ENCODE measurements at regions not wholly inside any gene's neighbourhood (a gene's known extent, or its start where the extent isn't known, plus 50 kb on each side); places are given as distances from the start of the nearest gene placed in this dataset.
"Not testable (repeated sequence)": the region's sequence is repeated elsewhere in the genome, so short reads cannot be mapped to it uniquely, and the experiment has no call there.

- no peak for DNase-seq
Measured at GRCh38 chr3:44159696-44160300, 81.9 kb upstream of the TOPAZ1 start.

GRCh38 chr3:44160818-44161217 lies 80.9 kb upstream of the TOPAZ1 start:
- no peak for DNase-seq

GRCh38 chr3:44171891-44172290 lies 69.8 kb upstream of the TOPAZ1 start:
- DNase-seq = no peak

DNA sequence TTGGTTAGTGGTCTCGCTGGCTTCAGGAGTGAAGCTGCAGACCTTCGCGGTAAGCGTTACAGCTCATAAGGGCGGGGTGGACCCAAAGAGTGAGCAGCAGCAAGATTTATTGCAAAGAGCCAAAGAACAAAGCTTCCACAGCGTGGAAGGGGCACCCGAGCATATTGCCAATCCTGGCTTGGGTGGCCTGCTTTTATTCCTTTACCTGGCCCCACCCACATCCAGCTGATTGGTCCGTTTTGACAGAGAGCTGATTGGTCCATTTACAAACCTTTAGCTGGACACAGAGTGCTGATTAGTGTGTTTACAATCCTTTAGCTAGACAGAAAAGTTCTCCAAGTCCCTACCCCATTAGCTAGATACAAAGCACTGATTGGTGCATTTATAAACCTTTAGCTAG lies 69.0 kb upstream of the TOPAZ1 start:
- DNase-seq = not testable (repeated sequence)

- DNase-seq = no peak
Measured at GRCh38 chr3:44173263-44173662, 68.4 kb upstream of the TOPAZ1 start.

DNA sequence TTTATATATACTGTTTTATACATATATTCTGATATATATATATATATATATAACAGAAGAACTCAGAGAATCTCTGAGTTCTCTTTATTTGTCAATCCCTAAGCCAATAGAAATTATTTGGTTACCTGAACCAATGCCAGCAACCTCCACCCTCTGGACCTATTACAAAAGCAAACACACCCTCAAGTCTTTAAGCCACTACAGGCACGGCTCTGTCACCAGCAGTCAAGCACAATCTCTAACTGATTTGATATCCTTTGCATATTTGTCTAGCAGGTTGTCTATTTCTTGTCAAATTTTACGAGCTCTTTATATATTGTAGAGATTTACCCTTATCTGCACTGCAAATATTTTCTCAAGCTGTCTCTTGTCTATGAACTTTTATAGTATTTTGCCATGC lies 66.6 kb upstream of the TOPAZ1 start:
- no peak for DNase-seq

- DNase-seq = no peak
Measured at GRCh38 chr3:44179246-44179645, 62.4 kb upstream of the TOPAZ1 start.

DNA sequence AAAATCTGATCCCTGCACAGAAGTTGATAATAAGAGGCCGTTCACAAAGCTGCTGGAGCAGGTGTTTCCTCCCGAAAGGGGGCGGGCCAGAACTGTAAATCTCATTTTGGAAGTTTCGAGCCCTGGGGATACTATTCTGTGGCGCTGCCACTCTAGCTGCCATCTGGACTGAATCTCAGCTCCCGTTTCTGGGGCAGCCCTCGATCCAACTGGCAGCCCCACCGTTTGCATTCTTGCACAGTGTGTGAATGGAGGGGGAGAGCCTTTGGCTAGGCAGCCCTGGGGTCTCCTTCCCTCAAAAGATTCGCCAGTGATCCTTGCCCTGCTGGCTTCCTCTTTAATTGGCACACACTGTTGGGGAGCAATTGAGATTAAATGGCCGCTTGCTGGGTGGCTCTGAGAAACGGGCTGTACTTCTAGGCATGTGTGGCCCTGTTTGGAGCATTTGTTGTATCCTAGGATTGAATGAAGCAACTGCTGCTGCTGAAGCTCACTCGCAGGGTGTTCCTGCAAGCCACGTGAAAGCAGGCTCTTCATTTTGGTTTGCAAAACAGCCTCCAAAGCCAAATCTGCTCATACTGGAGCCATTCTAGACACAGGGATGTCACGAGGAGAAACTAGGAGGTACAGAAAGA lies 57.2 kb upstream of the TOPAZ1 start:
- peak; percentile 30 for DNase-seq

GRCh38 chr3:44185396-44185915 lies 56.2 kb upstream of the TOPAZ1 start:
- DNase-seq = no peak

- no peak for DNase-seq
Measured at GRCh38 chr3:44186111-44186672, 55.5 kb upstream of the TOPAZ1 start.

DNA sequence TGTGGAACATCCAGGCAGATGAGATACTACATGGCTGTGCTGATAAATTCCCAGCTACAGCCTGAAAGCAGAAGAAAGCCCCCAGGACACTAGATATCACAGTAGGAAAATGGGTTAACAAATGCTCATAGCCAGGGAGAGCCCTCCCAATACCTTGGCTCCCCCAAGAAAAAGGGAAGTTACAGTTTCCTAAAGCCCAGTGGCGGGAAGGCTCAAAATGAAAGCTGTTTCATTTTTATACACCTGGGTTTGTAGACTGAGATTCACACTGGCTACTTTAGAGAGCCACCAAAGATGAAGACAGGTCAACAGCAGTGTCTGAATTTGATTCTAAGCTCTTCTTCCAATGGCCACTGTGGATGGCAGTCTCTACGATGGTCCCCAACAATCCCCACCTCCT lies 55.0 kb upstream of the TOPAZ1 start:
- DNase-seq = no peak

All from left hindlimb (tissue), 1 donor.